22Rv1 (cell line): ENCODE measurements at regions not wholly inside any gene's neighbourhood (a gene's known extent, or its start where the extent isn't known, plus 50 kb on each side); places are given as distances from the start of the nearest gene placed in this dataset.

Experiments
- H3K27ac ChIP-seq: fragments of 450-650 bp; 2 replicates; pipeline ENCODE4 v1.5.1; 2017
- CTCF ChIP-seq: fragments of 450-650 bp; IDR thresholded peaks from 2 replicates; pipeline ENCODE4 v1.5.1; 2017; ENCODE audit warnings: mild to moderate bottlenecking
- ZFX ChIP-seq: fragments of 450-650 bp; IDR thresholded peaks from 2 replicates; pipeline ENCODE4 v1.6.1; 2017; ENCODE audit warnings: antibody characterized with exemption, borderline replicate concordance

GRCh38 chr10:2005546-2005945 is 268.2 kb upstream of the ADARB2 start:
- no peak for TF ChIP-seq CTCF
- no peak for TF ChIP-seq ZFX
- no peak overlapping the region for H3K27ac ChIP-seq

- TF ChIP-seq ZFX (no peak), CTCF (no peak)
- no peak overlapping the region for H3K27ac ChIP-seq
These were observed 255.6 kb upstream of the ADARB2 start for GRCh38 chr10:1992930-1993329.

GRCh38 chr10:1989090-1989489 is 251.8 kb upstream of the ADARB2 start:
- TF ChIP-seq ZFX (no peak), CTCF (no peak)

GRCh38 chr10:1981976-1982375 is 244.7 kb upstream of the ADARB2 start:
- TF ChIP-seq ZFX (no peak), CTCF (no peak)
- H3K27ac ChIP-seq, result no peak overlapping the region

More at GRCh38 chr10:1989090-1989489, 251.8 kb upstream of the ADARB2 start:
- no peak overlapping the region for H3K27ac ChIP-seq

- TF ChIP-seq CTCF (no peak), ZFX (no peak)
- H3K27ac ChIP-seq, result no peak overlapping the region
These were observed 243.1 kb upstream of the ADARB2 start for GRCh38 chr10:1980459-1980858.

GRCh38 chr10:1978584-1978983 is 241.3 kb upstream of the ADARB2 start:
- no peak overlapping the region for H3K27ac ChIP-seq
- TF ChIP-seq CTCF (no peak), ZFX (no peak)

- no peak overlapping the region for H3K27ac ChIP-seq
- TF ChIP-seq CTCF (no peak), ZFX (no peak)
These were observed 240.1 kb upstream of the ADARB2 start for GRCh38 chr10:1977461-1977860.
